Progenitor cell of endocrine pancreas (in vitro differentiated cells): ENCODE measurements at regions not wholly inside any gene's neighbourhood (a gene's known extent, or its start where the extent isn't known, plus 50 kb on each side); places are given as distances from the start of the nearest gene placed in this dataset.
"Not testable (repeated sequence)": the region's sequence is repeated elsewhere in the genome, so short reads cannot be mapped to it uniquely, and the experiment has no call there.

Experiments
- DNase-seq: peaks from one replicate; pipeline ENCODE4 v3.0.0; 2021; ENCODE audit warnings: low spot score; ENCODE audit not compliant: unreplicated experiment
- H3K27ac Mint-ChIP-seq: 2 replicates; pipeline ENCODE4 v1.8.0; 2021; ENCODE audit warnings: mild to moderate bottlenecking, moderate library complexity, mixed read lengths
- H3K27me3 Mint-ChIP-seq: 2 replicates; pipeline ENCODE4 v1.8.0; 2021; ENCODE audit warnings: mixed read lengths
- H3K36me3 Mint-ChIP-seq: 2 replicates; pipeline ENCODE4 v1.8.0; 2022; ENCODE audit warnings: mixed read lengths; ENCODE audit not compliant: insufficient read depth
- H3K4me1 Mint-ChIP-seq: 2 replicates; pipeline ENCODE4 v1.8.0; 2021; ENCODE audit warnings: low read depth, mixed read lengths
- H3K4me3 Mint-ChIP-seq: 2 replicates; pipeline ENCODE4 v1.8.0; 2021; ENCODE audit warnings: low read depth, mild to moderate bottlenecking, moderate library complexity, mixed read lengths
- H3K9me3 Mint-ChIP-seq: 2 replicates; pipeline ENCODE4 v1.8.0; 2021; ENCODE audit warnings: low read depth, mixed read lengths
- TF ChIP-seq, protein P1 (sequence below): fragments of 200-600 bp; sonication (generic); IDR thresholded peaks from one replicate; pipeline ENCODE4 v1.5.0; 2021; ENCODE audit warnings: antibody characterized with exemption, mild to moderate bottlenecking; ENCODE audit not compliant: unreplicated experiment

DNA sequence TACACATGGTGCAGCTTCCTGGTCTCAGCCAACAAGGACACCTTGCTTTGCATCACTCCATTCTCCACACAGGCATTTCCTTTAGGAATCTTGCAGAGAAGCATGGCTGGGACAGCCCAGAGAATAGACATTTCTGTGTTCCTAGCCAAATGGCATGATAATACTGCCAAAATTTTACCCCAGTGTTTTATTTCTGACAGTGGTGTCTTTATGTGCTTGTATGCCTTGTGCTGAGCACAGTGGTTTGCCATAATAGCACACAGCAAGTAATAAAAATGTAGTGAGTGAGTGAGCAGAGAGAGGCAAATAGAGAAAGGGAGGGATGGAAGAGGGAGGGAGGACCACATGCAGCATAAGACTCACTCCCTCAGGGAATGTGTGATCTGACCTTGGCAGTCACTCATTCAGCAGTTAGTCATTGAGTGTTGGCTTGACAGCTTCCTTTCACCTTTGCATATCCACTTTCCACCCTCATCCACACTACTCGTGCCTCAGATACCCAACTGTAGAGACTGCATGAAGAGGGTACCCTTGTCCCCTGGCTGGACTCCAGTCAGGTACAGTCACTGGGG is 212.8 kb upstream of the CCDC196 start:
- Mint-ChIP-seq H3K27ac (no peak overlapping the region), H3K4me3 (no peak overlapping the region), H3K4me1 (no peaks in the 10 kb centered on the region), H3K36me3 (no peaks in the 10 kb centered on the region), H3K27me3 (no peaks in the 10 kb centered on the region), H3K9me3 (no peaks in the 10 kb centered on the region)
- TF ChIP-seq, protein P1, sequence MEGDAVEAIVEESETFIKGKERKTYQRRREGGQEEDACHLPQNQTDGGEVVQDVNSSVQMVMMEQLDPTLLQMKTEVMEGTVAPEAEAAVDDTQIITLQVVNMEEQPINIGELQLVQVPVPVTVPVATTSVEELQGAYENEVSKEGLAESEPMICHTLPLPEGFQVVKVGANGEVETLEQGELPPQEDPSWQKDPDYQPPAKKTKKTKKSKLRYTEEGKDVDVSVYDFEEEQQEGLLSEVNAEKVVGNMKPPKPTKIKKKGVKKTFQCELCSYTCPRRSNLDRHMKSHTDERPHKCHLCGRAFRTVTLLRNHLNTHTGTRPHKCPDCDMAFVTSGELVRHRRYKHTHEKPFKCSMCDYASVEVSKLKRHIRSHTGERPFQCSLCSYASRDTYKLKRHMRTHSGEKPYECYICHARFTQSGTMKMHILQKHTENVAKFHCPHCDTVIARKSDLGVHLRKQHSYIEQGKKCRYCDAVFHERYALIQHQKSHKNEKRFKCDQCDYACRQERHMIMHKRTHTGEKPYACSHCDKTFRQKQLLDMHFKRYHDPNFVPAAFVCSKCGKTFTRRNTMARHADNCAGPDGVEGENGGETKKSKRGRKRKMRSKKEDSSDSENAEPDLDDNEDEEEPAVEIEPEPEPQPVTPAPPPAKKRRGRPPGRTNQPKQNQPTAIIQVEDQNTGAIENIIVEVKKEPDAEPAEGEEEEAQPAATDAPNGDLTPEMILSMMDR = no peak
- no peak for DNase-seq

DNA sequence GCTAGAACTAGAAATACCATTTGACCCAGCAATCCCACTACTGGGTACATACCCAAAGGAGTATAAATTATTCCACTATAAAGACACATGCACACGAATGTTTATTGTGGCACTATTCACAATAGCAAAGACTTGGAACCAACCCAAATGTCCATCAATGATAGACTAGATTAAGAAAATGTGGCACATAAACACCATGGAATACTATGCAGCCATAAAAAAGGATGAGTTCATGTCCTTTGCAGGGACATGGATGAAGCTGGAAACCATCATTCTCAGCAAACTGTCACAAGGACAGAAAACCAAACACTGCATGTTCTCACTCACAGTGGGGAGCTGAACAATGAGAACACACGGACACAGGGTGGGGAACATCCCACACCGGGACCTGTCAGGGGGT is 207.8 kb upstream of the CCDC196 start:
- not testable (repeated sequence) for H3K4me1 Mint-ChIP-seq, DNase-seq, H3K27ac Mint-ChIP-seq, H3K27me3 Mint-ChIP-seq, H3K36me3 Mint-ChIP-seq, H3K4me3 Mint-ChIP-seq, H3K9me3 Mint-ChIP-seq

DNA sequence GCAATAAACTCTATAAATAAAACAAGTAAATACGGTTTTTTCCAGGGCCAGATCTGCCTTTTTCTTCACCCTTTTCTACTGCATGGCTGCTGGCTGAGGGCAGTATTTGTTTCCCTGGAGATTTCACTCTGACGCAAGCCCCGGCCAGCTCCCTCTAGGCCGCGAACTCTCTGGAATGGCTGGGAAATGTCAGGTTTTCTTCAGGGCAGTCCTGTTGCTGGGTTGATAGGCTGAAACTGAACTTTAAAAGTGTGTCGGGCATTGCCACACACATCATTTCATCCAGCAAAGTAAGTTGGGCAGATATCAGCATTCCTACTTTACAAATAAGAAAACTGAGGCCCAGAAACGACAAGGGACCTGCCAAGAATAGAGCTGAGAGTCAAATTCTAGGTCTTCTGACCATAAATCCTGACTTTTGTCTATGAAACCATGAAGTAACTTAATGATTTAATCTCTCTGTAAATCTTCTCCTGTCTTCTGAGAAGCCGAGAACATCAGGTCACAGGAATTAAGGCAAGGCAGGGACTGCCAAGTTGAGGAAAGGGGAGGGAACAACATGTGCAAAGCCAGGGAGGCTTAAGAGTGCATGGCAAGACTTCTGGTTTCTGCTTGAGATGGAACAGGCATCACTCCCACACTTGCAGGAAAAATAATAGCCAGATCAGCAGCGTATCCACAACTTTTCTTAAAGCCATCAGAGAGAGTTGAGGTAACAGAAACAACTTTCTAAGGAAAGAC is 205.0 kb upstream of the CCDC196 start:
- TF ChIP-seq, protein P1 = no peak
- Mint-ChIP-seq H3K27ac (no peak overlapping the region), H3K4me3 (no peak overlapping the region), H3K4me1 (peaks cover 1% of the 10 kb centered on the region), H3K9me3 (no peaks in the 10 kb centered on the region), H3K27me3 (no peaks in the 10 kb centered on the region), H3K36me3 (no peaks in the 10 kb centered on the region)
- DNase-seq = no peak

DNA sequence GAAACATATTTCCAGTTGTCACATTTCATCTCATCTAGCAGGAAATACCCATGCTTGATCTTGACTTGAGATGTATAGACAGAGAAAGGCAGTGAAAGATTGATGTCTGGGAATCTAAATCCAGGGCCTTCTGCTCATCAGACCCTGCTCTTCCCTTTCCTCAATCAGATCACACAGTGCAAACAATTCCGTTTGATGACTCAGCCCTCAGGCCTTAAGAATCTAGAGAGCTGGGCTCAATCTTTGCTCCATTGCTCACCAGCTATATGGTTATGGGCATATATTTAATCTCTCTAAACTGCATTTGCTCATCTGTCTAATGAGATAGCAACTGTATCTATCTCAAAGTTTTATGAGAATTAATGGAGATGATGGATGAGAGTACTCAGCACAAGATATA is 201.8 kb upstream of the CCDC196 start:
- no peaks in the 10 kb centered on the region for H3K36me3 Mint-ChIP-seq
- no peak overlapping the region for H3K27ac Mint-ChIP-seq
- no peak overlapping the region for H3K4me3 Mint-ChIP-seq
- DNase-seq = no peak
- H3K4me1 Mint-ChIP-seq = peaks cover 1% of the 10 kb centered on the region
- TF ChIP-seq, protein P1 = no peak
- H3K27me3 Mint-ChIP-seq = no peaks in the 10 kb centered on the region
- peaks cover 5% of the 10 kb centered on the region for H3K9me3 Mint-ChIP-seq

DNA sequence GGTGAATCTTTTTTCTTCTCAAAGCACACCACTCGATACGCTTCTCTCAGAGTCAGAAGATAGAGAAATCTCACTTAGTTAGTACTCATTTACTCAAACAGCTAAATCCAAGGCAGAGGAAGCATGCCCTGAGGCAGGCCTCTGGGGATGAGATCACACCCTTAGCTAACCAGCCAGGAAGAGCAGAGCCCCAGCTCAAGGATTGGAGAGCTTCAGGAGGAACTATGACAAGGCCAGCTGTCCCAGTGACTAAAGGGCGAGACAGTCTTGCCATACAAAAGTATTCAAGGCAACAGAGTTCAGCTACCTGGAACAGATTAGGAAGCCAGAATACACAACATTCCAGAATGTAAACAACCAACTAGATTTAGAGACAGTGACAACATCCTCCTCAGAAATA is 197.7 kb upstream of the CCDC196 start:
- Mint-ChIP-seq H3K36me3 (no peaks in the 10 kb centered on the region), H3K4me3 (no peak overlapping the region), H3K27me3 (no peaks in the 10 kb centered on the region), H3K9me3 (peaks cover 5% of the 10 kb centered on the region), H3K27ac (no peak overlapping the region), H3K4me1 (no peaks in the 10 kb centered on the region)
- TF ChIP-seq, protein P1 = no peak
- DNase-seq = no peak

DNA sequence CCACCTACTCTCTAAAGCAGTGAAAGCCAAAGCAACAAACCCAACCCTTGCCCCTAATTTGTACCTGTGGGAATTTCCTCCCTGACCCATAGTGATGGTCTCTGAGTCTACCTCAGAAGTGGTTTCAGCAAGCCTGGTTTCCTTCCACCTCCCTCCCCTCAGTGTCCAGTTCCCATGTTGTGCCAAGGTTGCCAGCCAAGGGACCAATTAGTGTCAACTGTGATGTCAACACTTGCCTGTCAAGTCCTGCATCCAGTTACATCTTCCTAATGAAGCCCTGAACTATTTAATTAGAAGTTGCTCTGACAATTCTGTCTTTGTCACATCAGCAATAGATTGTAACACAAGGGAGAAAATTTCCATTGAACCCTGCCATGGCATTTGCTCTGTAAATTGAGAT is 194.4 kb upstream of the CCDC196 start:
- Mint-ChIP-seq H3K9me3 (peaks cover 5% of the 10 kb centered on the region), H3K4me3 (no peak overlapping the region), H3K4me1 (no peaks in the 10 kb centered on the region), H3K27me3 (no peaks in the 10 kb centered on the region), H3K36me3 (no peaks in the 10 kb centered on the region), H3K27ac (no peak overlapping the region)
- DNase-seq = no peak
- TF ChIP-seq, protein P1 = no peak
